Neuronal stem cell (in vitro differentiated cells): ENCODE measurements at regions not wholly inside any gene's neighbourhood (a gene's known extent, or its start where the extent isn't known, plus 50 kb on each side); places are given as distances from the start of the nearest gene placed in this dataset.
"Not testable (repeated sequence)": the region's sequence is repeated elsewhere in the genome, so short reads cannot be mapped to it uniquely, and the experiment has no call there.

Source experiments
- DNase-seq: peaks from one replicate; pipeline ENCODE4 v3.0.0-alpha.2; 2013; ENCODE audit warnings: low spot score
- H2AFZ ChIP-seq: one replicate; pipeline ENCODE4 v1.6.1; 2013; ENCODE audit warnings: mild to moderate bottlenecking, low read length, inconsistent platforms
- H2AK5ac ChIP-seq: 2 replicates; pipeline ENCODE4 v1.6.1; 2013; ENCODE audit warnings: low read depth, mild to moderate bottlenecking, inconsistent platforms, low read length, moderate library complexity, mixed read lengths
- H2BK120ac ChIP-seq: 2 replicates; pipeline ENCODE4 v1.6.1; 2013; ENCODE audit warnings: low read depth, mild to moderate bottlenecking, inconsistent platforms, low read length, moderate library complexity, mixed read lengths
- H2BK12ac ChIP-seq: one replicate; pipeline ENCODE4 v1.6.1; 2013; ENCODE audit warnings: low read length, inconsistent platforms
- H2BK15ac ChIP-seq: 2 replicates; pipeline ENCODE4 v1.6.1; 2013; ENCODE audit warnings: mild to moderate bottlenecking, low read length, inconsistent platforms, mixed read lengths
- H2BK5ac ChIP-seq: one replicate; pipeline ENCODE4 v1.6.1; 2013; ENCODE audit warnings: inconsistent platforms, mild to moderate bottlenecking, low read length, moderate library complexity
- H3K14ac ChIP-seq: one replicate; pipeline ENCODE4 v1.6.1; 2013; ENCODE audit warnings: low read length, inconsistent platforms
- H3K18ac ChIP-seq: 2 replicates; pipeline ENCODE4 v1.6.1; 2013; ENCODE audit warnings: low read length, inconsistent platforms
- H3K23ac ChIP-seq: 2 replicates; pipeline ENCODE4 v1.6.1; 2013; ENCODE audit warnings: low read depth, mild to moderate bottlenecking, mixed read lengths, low read length, inconsistent platforms; ENCODE audit not compliant: poor library complexity
- H3K27ac ChIP-seq: replicated peaks from 3 replicates; pipeline ENCODE4 v1.5.1; 2013; ENCODE audit warnings: low read length, inconsistent platforms
- H3K27me3 ChIP-seq, 3 experiments: 2 replicates each; pipeline ENCODE4 v1.6.1; 2013; ENCODE audit warnings: low read length in 3 of 3, mild to moderate bottlenecking in 2 of 3, inconsistent platforms in 1 of 3, low read depth in 1 of 3, mixed read lengths in 1 of 3, moderate library complexity in 1 of 3; ENCODE audit not compliant: control insufficient read depth in 3 of 3, insufficient read depth in 3 of 3
- H3K36me3 ChIP-seq, 2 donors: replicated peaks in 1 of 2; 2 replicates each; pipeline ENCODE4 v1.6.1; 2013; ENCODE audit warnings: low read length in 2 of 2; ENCODE audit not compliant: control insufficient read depth in 2 of 2, insufficient read depth in 2 of 2
- H3K4ac ChIP-seq: 2 replicates; pipeline ENCODE4 v1.6.1; 2013; ENCODE audit warnings: inconsistent platforms, mild to moderate bottlenecking, low read length, moderate library complexity
- H3K4me1 ChIP-seq, 2 donors: 1 replicate in 1 of 2; 2 replicates in 1 of 2; pipeline ENCODE4 v1.6.1; 2013; ENCODE audit warnings: low read length in 2 of 2, low read depth in 1 of 2; ENCODE audit not compliant: control insufficient read depth in 2 of 2, insufficient read depth in 1 of 2
- H3K4me2 ChIP-seq: one replicate; pipeline ENCODE4 v1.6.1; 2013; ENCODE audit warnings: mild to moderate bottlenecking, low read length, inconsistent platforms; ENCODE audit not compliant: insufficient read depth, poor library complexity, severe bottlenecking
- H3K4me3 ChIP-seq, 2 donors: 2 replicates each; pipeline ENCODE4 v1.5.1; 2013; ENCODE audit warnings: low read length in 2 of 2, mild to moderate bottlenecking in 2 of 2, inconsistent platforms in 1 of 2, moderate library complexity in 1 of 2
- H3K79me1 ChIP-seq: one replicate; pipeline ENCODE4 v1.6.1; 2013; ENCODE audit warnings: low read depth, mild to moderate bottlenecking, inconsistent platforms, low read length, moderate library complexity
- H3K9ac ChIP-seq: one replicate; pipeline ENCODE4 v1.6.1; 2013; ENCODE audit warnings: mild to moderate bottlenecking, low read depth, low read length, inconsistent platforms; ENCODE audit not compliant: poor library complexity
- H3K9me3 ChIP-seq, 2 donors: replicated peaks in 1 of 2; 2 replicates each; pipeline versions ENCODE3 to v1.6.1; 2013; ENCODE audit warnings: low read length in 2 of 2, mild to moderate bottlenecking in 2 of 2, inconsistent platforms in 1 of 2, low read depth in 1 of 2, mixed read lengths in 1 of 2, moderate library complexity in 1 of 2; ENCODE audit not compliant: control insufficient read depth in 2 of 2, insufficient read depth in 1 of 2
- H4K8ac ChIP-seq: one replicate; pipeline ENCODE4 v1.6.1; 2013; ENCODE audit warnings: low read depth, mild to moderate bottlenecking, inconsistent platforms, low read length, moderate library complexity
- H4K91ac ChIP-seq: one replicate; pipeline ENCODE4 v1.6.1; 2013; ENCODE audit warnings: low read length, low read depth, mild to moderate bottlenecking, inconsistent platforms; ENCODE audit not compliant: poor library complexity
- WGBS, 2 donors: extraction: QIAGEN DNeasy Blood & Tissue Kit; methylation state at CpG; one replicate each; pipeline ENCODE4 v1.1.7; 2013; ENCODE audit warnings: missing lambda C conversion rate in 2 of 2, mixed read lengths in 1 of 2; ENCODE audit not compliant: insufficient read length in 2 of 2, insufficient replicate concordance in 1 of 2; ENCODE audit errors: extremely low coverage in 2 of 2; 5-methylcytosine and 5-hydroxymethylcytosine counted together

GRCh38 chr4:67412153-67412712, 133.1 kb downstream of the CENPC start:
- not testable (repeated sequence) for H3K4me3 ChIP-seq, DNase-seq
- WGBS, 2 donors, result no CpG with 5 or more reads among the region's 15 CpGs

GRCh38 chr4:67403342-67403741, 142.0 kb downstream of the CENPC start:
- no peaks in the 10 kb centered on the region for H3K4me1 ChIP-seq

More at GRCh38 chr4:67412153-67412712, 133.1 kb downstream of the CENPC start:
- not testable (repeated sequence) for H3K4me1 ChIP-seq, H2AK5ac ChIP-seq, H2AFZ ChIP-seq, H3K23ac ChIP-seq, H3K9ac ChIP-seq, H3K9me3 ChIP-seq, H3K14ac ChIP-seq, H3K79me1 ChIP-seq, H2BK12ac ChIP-seq, H2BK120ac ChIP-seq, H3K18ac ChIP-seq, H3K4me2 ChIP-seq, H2BK15ac ChIP-seq, H2BK5ac ChIP-seq, H3K27ac ChIP-seq, H3K4ac ChIP-seq, H4K91ac ChIP-seq, H3K36me3 ChIP-seq, H4K8ac ChIP-seq, H3K27me3 ChIP-seq

GRCh38 chr4:67401902-67402301, 143.4 kb downstream of the CENPC start:
- Histone ChIP-seq H3K9ac (no peak overlapping the region), H3K23ac (no peak overlapping the region), H3K14ac (no peak overlapping the region), H3K4me1 (no peaks in the 10 kb centered on the region), H3K4me3 (no peak overlapping the region), H3K18ac (no peak overlapping the region), H3K4ac (no peak overlapping the region), H3K9me3 (peaks cover 0 to 1% of the 10 kb centered on the region in 2 donors), H3K79me1 (no peaks in the 10 kb centered on the region), H3K27ac (no peak overlapping the region), H3K4me2 (no peak overlapping the region), H2BK120ac (no peak overlapping the region), H2AK5ac (no peak overlapping the region), H4K91ac (no peak overlapping the region), H4K8ac (no peak overlapping the region), H3K27me3 (no peaks in the 10 kb centered on the region), H2BK12ac (no peak overlapping the region), H2AFZ (no peak overlapping the region), H2BK5ac (no peak overlapping the region), H2BK15ac (no peak overlapping the region), H3K36me3 (no peaks in the 10 kb centered on the region)
- no CpG with 5 or more reads among the region's 1 CpG for WGBS, 2 donors
- no peak for DNase-seq

More at GRCh38 chr4:67403342-67403741, 142.0 kb downstream of the CENPC start:
- Histone ChIP-seq H2BK12ac (no peak overlapping the region), H4K91ac (no peak overlapping the region), H3K36me3 (no peaks in the 10 kb centered on the region), H2BK120ac (no peak overlapping the region), H3K27me3 (no peaks in the 10 kb centered on the region), H3K4me2 (no peak overlapping the region), H4K8ac (no peak overlapping the region), H3K79me1 (no peaks in the 10 kb centered on the region), H3K23ac (no peak overlapping the region), H3K9me3 (no peaks in the 10 kb centered on the region), H3K9ac (no peak overlapping the region), H2AK5ac (no peak overlapping the region), H3K14ac (no peak overlapping the region), H3K4ac (no peak overlapping the region), H3K4me3 (no peak overlapping the region), H2BK5ac (no peak overlapping the region), H3K27ac (no peak overlapping the region), H2BK15ac (no peak overlapping the region), H3K18ac (no peak overlapping the region), H2AFZ (no peak overlapping the region)
- no peak for DNase-seq

- Histone ChIP-seq H2BK15ac (no peak overlapping the region), H3K4me3 (no peak overlapping the region), H2BK120ac (no peak overlapping the region), H3K4me2 (no peak overlapping the region), H3K27ac (no peak overlapping the region), H3K36me3 (no peaks in the 10 kb centered on the region), H3K23ac (no peak overlapping the region), H3K79me1 (no peaks in the 10 kb centered on the region), H3K27me3 (no peaks in the 10 kb centered on the region), H2BK12ac (no peak overlapping the region), H3K9ac (no peak overlapping the region), H3K14ac (no peak overlapping the region), H2BK5ac (no peak overlapping the region), H2AK5ac (no peak overlapping the region), H2AFZ (no peak overlapping the region), H4K8ac (no peak overlapping the region), H3K18ac (no peak overlapping the region), H3K4me1 (no peaks in the 10 kb centered on the region), H4K91ac (no peak overlapping the region), H3K9me3 (peaks cover 0 to 1% of the 10 kb centered on the region in 2 donors), H3K4ac (no peak overlapping the region)
- no peak for DNase-seq
Measured at GRCh38 chr4:67397931-67398330, 147.4 kb downstream of the CENPC start.
